Testis (tissue), 2 donors: ENCODE measurements at regions not wholly inside any gene's neighbourhood (a gene's known extent, or its start where the extent isn't known, plus 50 kb on each side); places are given as distances from the start of the nearest gene placed in this dataset.

Experiments
- CTCF ChIP-seq, 3 experiments: fragments of 450-650 bp in 2 of 3; fragments of 200-600 bp in 1 of 3; sonication (generic) in 1 of 3; IDR thresholded peaks; one replicate each; pipeline ENCODE4 v1.5.1; 2016 to 2019; ENCODE audit warnings: antibody characterized with exemption in 3 of 3, mild to moderate bottlenecking in 2 of 3, moderate library complexity in 1 of 3
- POLR2A ChIP-seq: fragments of 450-650 bp; IDR thresholded peaks from one replicate; pipeline ENCODE4 v1.6.1; 2017; ENCODE audit warnings: antibody characterized with exemption, mild to moderate bottlenecking, moderate library complexity

DNA sequence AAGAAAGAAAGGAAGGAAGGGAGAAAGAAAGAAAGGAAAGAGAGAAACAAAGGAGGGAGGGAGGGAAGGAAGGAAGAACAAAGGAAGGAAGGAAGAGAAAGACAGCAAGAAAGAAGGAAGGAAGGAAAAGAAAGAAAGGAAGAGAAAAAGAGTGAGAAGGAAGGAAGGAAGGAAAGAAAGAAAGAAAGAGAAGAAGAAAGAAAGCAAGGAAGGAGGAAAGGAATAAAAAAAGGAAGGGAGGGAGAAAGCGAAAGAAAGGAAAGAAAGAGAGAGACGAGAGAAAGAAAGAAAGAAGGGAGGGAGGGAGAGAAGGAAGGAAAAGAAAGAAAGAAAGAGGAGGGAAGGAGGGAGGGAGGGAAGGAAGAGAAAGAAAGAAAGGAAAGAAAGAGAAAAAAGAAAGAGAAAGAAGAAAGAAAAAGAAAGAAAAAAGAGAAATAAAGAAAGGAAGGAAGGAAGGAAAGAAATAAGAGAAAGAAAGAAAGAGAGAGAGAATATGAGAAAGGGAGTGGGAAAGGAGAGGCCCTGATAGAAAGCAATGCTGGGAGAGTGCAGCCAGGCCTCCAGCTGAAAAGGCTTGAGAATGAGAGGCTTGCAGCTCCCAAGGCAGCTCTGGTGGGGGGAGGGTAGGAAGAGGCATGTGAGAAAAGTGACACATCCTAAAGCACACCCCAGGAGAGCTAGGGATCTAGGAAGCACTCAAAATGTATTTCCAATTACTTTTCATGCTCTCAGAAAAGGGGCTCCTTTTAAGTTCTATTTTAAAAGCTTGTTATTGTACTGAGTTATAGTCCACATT lies 134.0 kb upstream of the ZIC3 start:
- TF ChIP-seq CTCF (IDR thresholded peaks at IDR 0.05) (no peak), POLR2A (no peak)
